Pancreas (tissue), 10 donors: ENCODE measurements at regions not wholly inside any gene's neighbourhood (a gene's known extent, or its start where the extent isn't known, plus 50 kb on each side); places are given as distances from the start of the nearest gene placed in this dataset.

Source experiments
- ATAC-seq, 4 donors: fragments of 200-7000 bp; cut with Tn5 transposase; one replicate each; pipeline versions ENCODE4 v1.8.0 to v1.9.1; 2020; ENCODE audit warnings: mild to moderate bottlenecking in 4 of 4, moderate library complexity in 4 of 4
- DNase-seq, 6 donors: peaks; one replicate each; pipeline ENCODE4 v3.0.0-alpha.2; 2020
- FAIRE-seq: peaks from 2 replicates; lab custom pipeline; 2012; peaks lifted over from hg19 to GRCh38; lab: Jason Lieb, UNC
- H3K27ac ChIP-seq, 4 donors: fragments of 200-600 bp; sonication (generic); 1 replicate in 3 of 4; 2 replicates in 1 of 4; pipeline versions ENCODE4 v1.5.0 to v1.8.0; 2020
- H3K27me3 ChIP-seq, 4 donors: fragments of 200-600 bp; one replicate each; pipeline ENCODE4 v1.8.0; 2021
- H3K36me3 ChIP-seq, 3 donors: fragments of 200-600 bp; sonication (generic) in 1 of 3; one replicate each; pipeline versions ENCODE4 v1.5.0 to v1.8.0; 2020 to 2021
- H3K4me1 ChIP-seq, 3 donors: fragments of 200-600 bp; one replicate each; pipeline ENCODE4 v1.8.0; 2021
- H3K4me3 ChIP-seq, 4 donors: fragments of 200-600 bp; sonication (generic) in 2 of 4; one replicate each; pipeline versions ENCODE4 v1.5.0 to v1.8.0; 2020 to 2021
- H3K9me3 ChIP-seq, 4 donors: fragments of 200-600 bp; one replicate each; pipeline ENCODE4 v1.8.0; 2021
- WGBS, 2 donors: extraction: QIAGEN DNeasy Blood & Tissue Kit; methylation state at CpG; one replicate each; pipeline ENCODE4 v1.1.7; 2013; 5-methylcytosine and 5-hydroxymethylcytosine counted together
- intact Hi-C, 3 donors: fragments of 100-400 bp; cut with DNase I; formaldehyde crosslinking; loops; one replicate each; pipeline versions ENCODE4 v1.11.1 to v1.14.2; 2022
- TF ChIP-seq, protein P1 (sequence below), 4 donors: fragments of 200-600 bp; sonication (generic) in 3 of 4; IDR thresholded peaks; one replicate each; pipeline versions ENCODE4 v1.5.0 to v1.8.0; 2021; ENCODE audit warnings: antibody characterized with exemption in 4 of 4
- donor health status: healthy with polysubstance abuse.
- donor health status: DM: no; HTN: no; CAD: no; lungs with moderate emphysema.
- donor health status: DM: no; HTN: no; CAD: no.
- donor health status: control.
- donor health status: control.
- donor health status: Bipolar disorder and iron deficiency.
- donor health status: DM: yes; HTN: yes; CAD: no.
- donor health status: DM: no; HTN: no; CAD: no.
- donor health status: DM: no; HTN: no; CAD: no.
- donor health status: DM: yes; HTN: yes; CAD: no.

DNA sequence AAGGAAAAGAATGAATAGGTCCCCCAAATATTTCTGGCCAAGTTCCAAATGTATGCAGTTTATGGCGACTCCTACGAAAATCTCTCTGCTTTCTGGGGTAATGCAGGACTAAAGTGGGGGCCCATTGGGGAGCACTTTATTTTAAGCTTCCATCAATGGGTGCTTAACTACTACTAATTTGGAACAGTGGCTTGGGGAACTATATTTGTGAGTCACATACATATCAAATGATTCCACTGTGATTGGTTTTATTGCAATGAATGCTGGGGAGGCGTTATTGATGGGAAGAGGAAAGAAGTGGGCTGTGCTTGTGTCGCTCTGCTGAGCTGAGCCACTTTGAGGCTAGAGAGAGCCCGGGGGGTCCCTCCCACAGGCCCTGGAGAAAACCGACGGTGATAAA is 560.4 kb upstream of the SALL3 start:
- 56 to 72% methylated on average over 7 of the region's 7 CpGs for WGBS, 2 donors
- Histone ChIP-seq H3K9me3 (no peaks in the 10 kb centered on the region), H3K27me3 (no peaks in the 10 kb centered on the region), H3K4me3 (no peak overlapping the region), H3K36me3 (no peaks in the 10 kb centered on the region), H3K4me1 (no peaks in the 10 kb centered on the region), H3K27ac (no peak overlapping the region)
- ATAC-seq, result no peak
- intact Hi-C loops, result no loop called here
- no peak for FAIRE-seq
- DNase-seq, result no peak
- TF ChIP-seq, protein P1, sequence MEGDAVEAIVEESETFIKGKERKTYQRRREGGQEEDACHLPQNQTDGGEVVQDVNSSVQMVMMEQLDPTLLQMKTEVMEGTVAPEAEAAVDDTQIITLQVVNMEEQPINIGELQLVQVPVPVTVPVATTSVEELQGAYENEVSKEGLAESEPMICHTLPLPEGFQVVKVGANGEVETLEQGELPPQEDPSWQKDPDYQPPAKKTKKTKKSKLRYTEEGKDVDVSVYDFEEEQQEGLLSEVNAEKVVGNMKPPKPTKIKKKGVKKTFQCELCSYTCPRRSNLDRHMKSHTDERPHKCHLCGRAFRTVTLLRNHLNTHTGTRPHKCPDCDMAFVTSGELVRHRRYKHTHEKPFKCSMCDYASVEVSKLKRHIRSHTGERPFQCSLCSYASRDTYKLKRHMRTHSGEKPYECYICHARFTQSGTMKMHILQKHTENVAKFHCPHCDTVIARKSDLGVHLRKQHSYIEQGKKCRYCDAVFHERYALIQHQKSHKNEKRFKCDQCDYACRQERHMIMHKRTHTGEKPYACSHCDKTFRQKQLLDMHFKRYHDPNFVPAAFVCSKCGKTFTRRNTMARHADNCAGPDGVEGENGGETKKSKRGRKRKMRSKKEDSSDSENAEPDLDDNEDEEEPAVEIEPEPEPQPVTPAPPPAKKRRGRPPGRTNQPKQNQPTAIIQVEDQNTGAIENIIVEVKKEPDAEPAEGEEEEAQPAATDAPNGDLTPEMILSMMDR (IDR thresholded peaks at IDR 0.05), result no peak

DNA sequence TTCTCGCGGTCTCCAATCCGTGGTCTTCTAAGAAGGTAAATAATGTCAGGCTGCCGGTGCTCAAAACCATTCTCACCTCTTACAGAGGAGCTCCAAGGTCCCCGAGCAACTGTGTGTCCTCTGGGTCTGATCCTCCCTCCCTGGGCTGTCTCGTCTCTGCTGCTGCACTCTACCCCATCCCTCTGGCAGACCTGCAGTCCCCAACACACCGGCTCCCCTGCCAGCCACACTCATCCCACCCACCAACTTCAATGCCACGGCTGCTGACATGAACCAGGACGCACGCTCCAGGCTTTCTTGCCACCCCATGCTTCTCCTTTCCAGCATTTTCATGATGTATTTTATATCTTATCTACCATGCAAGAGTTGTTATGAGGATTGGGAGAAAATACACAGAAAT is 559.5 kb upstream of the SALL3 start:
- H3K27ac ChIP-seq, result no peak overlapping the region
- TF ChIP-seq, protein P1 (IDR thresholded peaks at IDR 0.05), result no peak
- ATAC-seq, result no peak
- DNase-seq, result no peak
- 58 to 64% methylated on average over 10 of the region's 10 CpGs for WGBS, 2 donors
- FAIRE-seq, result no peak
- no peaks in the 10 kb centered on the region for H3K4me1 ChIP-seq
- H3K27me3 ChIP-seq, result no peaks in the 10 kb centered on the region
- H3K4me3 ChIP-seq, result no peak overlapping the region
- intact Hi-C loops, result no loop called here
- no peaks in the 10 kb centered on the region for H3K36me3 ChIP-seq
- no peaks in the 10 kb centered on the region for H3K9me3 ChIP-seq

DNA sequence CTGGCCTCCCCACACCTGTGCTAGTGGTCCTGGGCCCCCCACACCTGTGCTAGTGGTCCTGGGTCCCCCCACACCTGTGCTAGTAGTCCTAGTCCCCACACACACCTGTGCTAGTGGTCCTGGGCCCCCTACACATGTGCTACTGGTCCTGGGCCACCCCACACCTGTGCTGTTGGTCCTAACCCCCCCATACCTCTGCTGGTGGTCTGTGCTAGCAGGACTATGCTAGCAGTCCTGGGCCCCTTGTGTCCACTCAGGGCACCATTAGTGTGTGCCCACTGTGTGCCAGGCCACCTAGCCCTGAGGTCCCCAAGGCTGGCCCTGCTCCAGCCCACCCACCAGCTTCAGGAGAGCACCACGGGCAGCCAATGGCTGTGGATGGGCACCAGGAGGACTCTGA is 558.2 kb upstream of the SALL3 start:
- no peak overlapping the region for H3K4me3 ChIP-seq
- H3K27ac ChIP-seq, result no peak overlapping the region
- no peak for DNase-seq
- no peak for FAIRE-seq
- no peaks in the 10 kb centered on the region for H3K4me1 ChIP-seq
- H3K27me3 ChIP-seq, result no peaks in the 10 kb centered on the region
- H3K9me3 ChIP-seq, result no peaks in the 10 kb centered on the region
- no peak for ATAC-seq
- H3K36me3 ChIP-seq, result no peaks in the 10 kb centered on the region
- intact Hi-C loops, result no loop called here
- 39 to 88% methylated on average over 1 of the region's 1 CpG for WGBS, 2 donors
- TF ChIP-seq, protein P1 (IDR thresholded peaks at IDR 0.05), result no peak

DNA sequence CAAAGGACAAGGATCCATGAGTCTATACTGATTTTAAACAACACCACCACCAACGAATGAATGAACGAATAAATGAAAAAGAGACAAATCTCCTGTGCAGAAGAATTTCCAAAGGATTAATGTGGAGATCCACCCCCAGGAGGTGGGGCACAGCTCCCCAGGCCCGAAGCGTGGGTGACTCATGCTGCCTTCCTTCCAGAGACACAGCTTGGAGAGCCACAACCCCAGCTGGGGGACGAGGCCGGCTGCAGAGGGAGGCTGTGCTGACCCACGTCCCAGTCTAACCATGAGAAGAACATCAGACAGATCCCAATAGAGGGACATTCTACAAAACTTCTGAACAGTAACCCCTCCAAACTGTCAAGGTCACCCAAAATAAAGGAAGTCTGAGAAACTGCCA is 557.3 kb upstream of the SALL3 start:
- intact Hi-C loops, result no loop called here
- no peaks in the 10 kb centered on the region for H3K27me3 ChIP-seq
- whole genome bisulfite sequencing, 2 donors, result 64 to 74% methylated on average over 7 of the region's 7 CpGs
- H3K4me3 ChIP-seq, result no peak overlapping the region
- no peaks in the 10 kb centered on the region for H3K36me3 ChIP-seq
- FAIRE-seq (no peak), DNase-seq (no peak), ATAC-seq (no peak)
- no peak overlapping the region for H3K27ac ChIP-seq
- TF ChIP-seq, protein P1 (IDR thresholded peaks at IDR 0.05), result no peak
- H3K4me1 ChIP-seq, result no peaks in the 10 kb centered on the region
- H3K9me3 ChIP-seq, result no peaks in the 10 kb centered on the region

DNA sequence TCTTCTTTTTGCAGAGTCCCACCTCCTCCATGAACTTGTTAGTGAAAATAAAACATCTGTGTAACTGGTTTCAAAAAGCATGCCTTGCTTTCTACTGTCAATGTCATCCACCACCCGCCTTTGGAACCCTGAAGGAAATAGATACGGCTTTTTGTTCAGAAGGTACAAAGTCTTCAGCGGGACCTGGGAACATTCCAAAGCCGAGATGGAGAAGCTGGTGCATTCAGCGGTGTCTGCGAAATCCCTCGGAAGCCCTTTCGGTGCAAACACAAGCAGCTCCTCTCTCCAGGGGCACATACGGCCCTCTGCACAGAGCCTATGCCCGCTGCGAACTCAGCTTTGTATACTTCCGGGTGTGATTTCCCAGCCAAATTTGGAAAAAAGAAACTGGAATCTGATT is 555.8 kb upstream of the SALL3 start:
- DNase-seq (no peak), FAIRE-seq (no peak), ATAC-seq (no peak)
- Histone ChIP-seq H3K4me3 (no peak overlapping the region), H3K27ac (no peak overlapping the region), H3K9me3 (no peaks in the 10 kb centered on the region), H3K36me3 (no peaks in the 10 kb centered on the region), H3K4me1 (no peaks in the 10 kb centered on the region), H3K27me3 (no peaks in the 10 kb centered on the region)
- intact Hi-C loops, result no loop called here
- TF ChIP-seq, protein P1 (IDR thresholded peaks at IDR 0.05), result no peak
- WGBS, 2 donors, result 70 to 83% methylated on average over 12 of the region's 12 CpGs
